ENCODE measurements at regions not wholly inside any gene's neighbourhood (a gene's known extent, or its start where the extent isn't known, plus 50 kb on each side); places are given as distances from the start of the nearest gene placed in this dataset.

GRCh38 chr5:8727396-8727795, 818.5 kb downstream of the SEMA5A start:
- TF ChIP-seq CTCF (IDR thresholded peaks at IDR 0.05) = no peak
- no peak for TF ChIP-seq POLR2A (IDR thresholded peaks at IDR 0.05)

Data from lower leg skin (tissue), 3 donors.